ENCODE measurements at regions not wholly inside any gene's neighbourhood (a gene's known extent, or its start where the extent isn't known, plus 50 kb on each side); places are given as distances from the start of the nearest gene placed in this dataset.

DNA sequence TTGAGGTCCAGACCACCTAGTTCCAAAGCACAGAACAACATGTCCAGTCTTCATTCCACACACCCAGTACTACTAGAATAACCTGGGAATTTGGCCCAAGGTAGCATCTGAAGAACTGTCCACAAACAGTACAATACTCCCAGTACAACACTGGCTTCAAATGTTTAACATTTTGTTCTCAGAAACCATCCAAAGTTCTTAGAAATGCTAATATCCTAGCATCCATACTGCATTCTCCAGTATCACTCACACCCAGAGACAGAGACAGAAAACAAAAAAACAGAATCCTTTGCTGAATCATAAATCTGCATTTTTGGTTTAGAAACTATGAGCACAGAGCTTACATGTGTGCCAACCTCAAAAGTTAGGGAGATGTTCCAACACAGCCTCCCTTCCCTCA, 490.8 kb downstream of the FOXO1 start (continued):
- TF ChIP-seq, protein P1, sequence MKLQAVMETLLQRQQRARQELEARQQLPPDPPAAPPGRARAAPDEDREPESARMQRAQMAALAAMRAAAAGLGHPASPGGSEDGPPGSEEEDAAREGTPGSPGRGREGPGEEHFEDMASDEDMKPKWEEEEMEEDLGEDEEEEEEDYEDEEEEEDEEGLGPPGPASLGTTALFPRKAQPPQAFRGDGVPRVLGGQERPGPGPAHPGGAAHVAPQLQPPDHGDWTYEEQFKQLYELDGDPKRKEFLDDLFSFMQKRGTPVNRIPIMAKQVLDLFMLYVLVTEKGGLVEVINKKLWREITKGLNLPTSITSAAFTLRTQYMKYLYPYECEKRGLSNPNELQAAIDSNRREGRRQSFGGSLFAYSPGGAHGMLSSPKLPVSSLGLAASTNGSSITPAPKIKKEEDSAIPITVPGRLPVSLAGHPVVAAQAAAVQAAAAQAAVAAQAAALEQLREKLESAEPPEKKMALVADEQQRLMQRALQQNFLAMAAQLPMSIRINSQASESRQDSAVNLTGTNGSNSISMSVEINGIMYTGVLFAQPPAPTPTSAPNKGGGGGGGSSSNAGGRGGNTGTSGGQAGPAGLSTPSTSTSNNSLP (IDR thresholded peaks at IDR 0.05; ENCODE audit: borderline replicate concordance, low read depth, low read length), result no peak
- no peak for TF ChIP-seq ATF7 (IDR thresholded peaks at IDR 0.05)
- TF ChIP-seq ESRRA (IDR thresholded peaks at IDR 0.05; ENCODE audit: borderline replicate concordance, low read depth), result no peak
- TF ChIP-seq, protein P2, sequence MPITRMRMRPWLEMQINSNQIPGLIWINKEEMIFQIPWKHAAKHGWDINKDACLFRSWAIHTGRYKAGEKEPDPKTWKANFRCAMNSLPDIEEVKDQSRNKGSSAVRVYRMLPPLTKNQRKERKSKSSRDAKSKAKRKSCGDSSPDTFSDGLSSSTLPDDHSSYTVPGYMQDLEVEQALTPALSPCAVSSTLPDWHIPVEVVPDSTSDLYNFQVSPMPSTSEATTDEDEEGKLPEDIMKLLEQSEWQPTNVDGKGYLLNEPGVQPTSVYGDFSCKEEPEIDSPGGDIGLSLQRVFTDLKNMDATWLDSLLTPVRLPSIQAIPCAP (CRISPR knock-in tag; IDR thresholded peaks at IDR 0.05; ENCODE audit: borderline replicate concordance), result no peak
- TF ChIP-seq USF1 (CRISPR knock-in tag; IDR thresholded peaks at IDR 0.05), result no peak
- TF ChIP-seq U2AF2 (optimal IDR thresholded peaks at IDR 0.05; ENCODE audit: low read depth, low read length), result no peak
- no peak for TF ChIP-seq NKRF (IDR thresholded peaks at IDR 0.05; ENCODE audit: borderline replicate concordance)
- no peak for TF ChIP-seq HDAC6 (IDR thresholded peaks at IDR 0.05; ENCODE audit: low read depth, low read length)
- no peak for TF ChIP-seq RBBP5 (IDR thresholded peaks at IDR 0.05; ENCODE audit: borderline replicate concordance, insufficient read depth, low read length, poor library complexity, severe bottlenecking)
- no peak for TF ChIP-seq SNIP1 (IDR thresholded peaks at IDR 0.05; ENCODE audit: low read depth)
- TF ChIP-seq XRCC5 (IDR thresholded peaks at IDR 0.05; ENCODE audit: low read depth, low read length), result no peak
